ENCODE measurements at regions not wholly inside any gene's neighbourhood (a gene's known extent, or its start where the extent isn't known, plus 50 kb on each side); places are given as distances from the start of the nearest gene placed in this dataset.

DNA sequence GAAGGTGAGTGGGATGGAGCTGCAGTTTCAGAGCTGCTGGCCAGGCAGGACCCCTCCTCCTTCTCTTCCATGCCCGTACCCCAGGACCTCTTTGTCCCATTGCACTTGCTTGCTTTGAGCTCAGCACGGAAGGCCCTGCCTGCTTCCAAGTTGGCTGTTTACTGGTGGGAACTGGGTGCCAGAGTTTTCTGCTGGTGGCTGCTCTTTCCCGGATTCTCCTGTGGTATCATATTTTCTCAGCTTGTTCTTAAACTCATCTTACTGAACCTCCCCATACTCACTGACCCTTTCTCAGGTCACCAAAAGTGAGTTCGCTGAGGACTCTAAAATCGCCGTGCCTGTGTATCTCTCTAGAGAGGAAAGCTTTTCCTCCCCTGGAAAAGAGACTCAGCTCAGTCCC is 297.7 kb upstream of the TNP1 start:
- no peak for DNase-seq (ENCODE audit: extremely low read depth in 1 of 2, low read depth in 1 of 2)

GRCh38 chr2:217156801-217157200 is 296.9 kb upstream of the TNP1 start:
- no peak for DNase-seq (ENCODE audit: extremely low read depth in 1 of 2, low read depth in 1 of 2)

DNA sequence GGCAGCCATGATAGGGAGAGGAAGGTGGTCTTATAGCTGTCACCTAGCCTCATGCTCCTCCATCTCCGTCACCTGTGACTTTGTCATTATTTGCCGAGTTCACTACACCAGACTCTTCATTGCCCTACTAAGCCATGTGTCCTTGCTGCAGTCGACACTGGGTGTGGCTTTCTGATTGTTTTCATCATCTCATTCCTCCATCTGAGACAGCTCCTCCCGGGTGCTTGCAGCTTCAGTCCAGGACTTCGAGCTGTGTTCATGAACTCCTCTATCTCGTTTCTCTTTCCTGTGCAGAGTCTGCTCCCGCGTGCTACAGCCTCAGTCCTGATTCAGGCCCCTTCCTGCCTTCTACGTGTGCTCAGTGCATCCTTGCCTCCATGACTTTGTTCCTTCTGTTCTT is 295.1 kb upstream of the TNP1 start:
- no peak for DNase-seq (ENCODE audit: extremely low read depth in 1 of 2, low read depth in 1 of 2)

DNA sequence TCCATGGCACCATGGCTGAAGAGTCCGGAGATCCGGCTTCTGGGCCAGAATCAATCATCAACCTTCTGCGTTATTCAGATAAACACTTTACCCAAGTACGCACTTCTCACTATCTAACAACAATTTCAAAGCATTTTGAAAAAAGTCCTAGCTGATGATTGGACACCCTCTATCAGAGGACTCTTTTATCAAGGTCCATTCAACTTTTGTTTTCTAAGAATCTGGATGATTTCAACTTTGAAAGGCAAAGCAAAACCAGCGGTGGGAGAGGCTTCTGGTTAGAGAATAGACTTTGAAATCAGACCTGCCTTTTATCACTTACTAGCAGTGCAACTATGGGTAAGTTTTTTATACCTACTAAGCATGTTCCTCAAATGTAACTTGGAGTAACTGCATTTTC is 293.6 kb upstream of the TNP1 start:
- no peak for DNase-seq (ENCODE audit: extremely low read depth in 1 of 2, low read depth in 1 of 2)

DNA sequence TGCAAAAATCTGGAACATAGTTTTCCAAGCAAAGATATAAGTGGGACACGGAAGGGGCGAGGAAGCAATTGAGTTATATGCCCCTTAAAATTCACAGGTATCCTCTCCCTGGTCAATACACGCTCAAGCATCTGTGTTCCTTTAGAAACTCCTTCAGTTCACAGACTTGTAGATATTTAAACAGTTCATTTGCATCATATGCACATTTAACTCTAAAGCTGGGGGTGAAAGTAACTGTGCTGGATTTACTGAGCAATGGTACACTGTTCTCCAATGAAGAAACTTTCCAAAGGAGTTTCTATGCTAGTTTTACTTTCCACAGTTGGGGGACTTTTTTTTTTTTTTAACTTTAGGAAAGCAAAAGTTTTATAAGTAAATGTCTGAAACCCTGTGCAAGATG is 293.0 kb upstream of the TNP1 start:
- no peak for DNase-seq (ENCODE audit: extremely low read depth in 1 of 2, low read depth in 1 of 2)

DNA sequence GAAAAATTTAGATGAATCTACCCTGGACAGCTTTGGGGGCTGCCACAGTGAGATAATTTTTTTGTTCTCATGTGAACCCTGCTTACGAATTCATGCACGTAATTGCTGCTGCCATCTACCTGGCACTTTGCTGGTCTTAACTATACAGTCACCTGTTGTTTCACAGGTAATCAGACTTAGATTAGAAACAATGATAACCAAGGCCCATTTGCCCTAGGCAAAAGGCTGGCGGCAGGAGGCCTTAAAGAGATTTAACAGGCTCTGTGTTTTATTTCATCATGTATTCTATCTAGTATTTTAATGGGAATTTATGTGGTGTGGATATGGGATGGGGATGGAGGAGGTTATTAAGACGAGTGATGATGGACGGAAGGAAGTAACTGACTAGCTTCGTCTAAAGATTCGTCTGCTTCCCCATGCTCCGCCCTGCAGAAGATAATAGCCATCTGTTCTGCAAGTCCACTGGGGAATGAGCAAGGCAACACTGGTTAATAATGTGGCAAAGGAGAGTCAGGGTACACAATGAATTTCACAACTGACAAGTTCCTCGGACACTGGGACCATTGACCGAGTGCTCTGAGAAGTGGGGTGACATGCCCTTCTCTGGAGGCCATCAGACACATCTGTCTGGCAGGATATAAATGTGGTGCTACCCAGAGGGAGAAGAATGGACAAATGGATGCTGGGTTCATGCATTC is 291.8 kb upstream of the TNP1 start:
- no peak for DNase-seq (ENCODE audit: extremely low read depth in 1 of 2, low read depth in 1 of 2)

DNA sequence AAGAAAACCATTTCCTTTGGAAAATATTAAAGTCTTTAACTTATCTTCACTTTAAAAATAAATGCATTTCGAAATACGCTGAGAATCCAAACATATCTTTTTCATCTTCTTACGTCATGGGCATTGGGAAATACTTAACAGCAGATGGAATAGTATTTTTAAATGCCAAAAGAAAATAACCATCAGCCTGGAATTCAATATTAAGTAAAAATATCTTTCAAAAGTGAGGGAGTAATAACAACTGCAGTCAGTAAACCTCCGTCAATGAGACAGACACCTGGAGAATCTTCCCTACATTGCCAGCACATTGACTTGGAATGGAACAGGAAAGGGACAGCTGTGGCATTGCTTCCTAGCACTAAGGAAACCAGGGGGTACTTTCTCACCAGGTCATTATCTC is 290.4 kb upstream of the TNP1 start:
- DNase-seq (ENCODE audit: extremely low read depth in 1 of 2, low read depth in 1 of 2), result no peak

GRCh38 chr2:217149087-217149660 is 289.3 kb upstream of the TNP1 start:
- DNase-seq (ENCODE audit: extremely low read depth in 1 of 2, low read depth in 1 of 2), result no peak

DNA sequence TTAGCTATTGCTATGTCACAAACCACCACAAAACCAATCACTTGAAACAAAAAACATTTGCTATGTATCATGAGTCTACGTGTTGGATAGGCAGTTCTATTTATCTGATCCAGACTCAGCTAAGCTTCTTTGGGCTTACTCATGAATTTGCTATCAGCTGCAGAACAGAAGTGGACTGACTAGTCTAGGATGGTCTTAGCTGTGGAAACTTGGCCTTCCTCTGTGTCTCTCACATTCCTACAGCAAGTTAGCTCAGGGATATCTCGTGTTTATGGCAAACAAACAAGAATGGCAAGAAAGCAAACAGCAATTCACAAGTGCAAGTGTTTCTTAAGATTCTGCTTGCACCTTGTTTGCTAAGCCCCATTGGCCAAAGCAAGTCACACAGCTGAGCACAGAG is 288.0 kb upstream of the TNP1 start:
- no peak for DNase-seq (ENCODE audit: extremely low read depth in 1 of 2, low read depth in 1 of 2)

GRCh38 chr2:217146956-217147355 is 287.1 kb upstream of the TNP1 start:
- DNase-seq (ENCODE audit: extremely low read depth in 1 of 2, low read depth in 1 of 2), result no peak

DNA sequence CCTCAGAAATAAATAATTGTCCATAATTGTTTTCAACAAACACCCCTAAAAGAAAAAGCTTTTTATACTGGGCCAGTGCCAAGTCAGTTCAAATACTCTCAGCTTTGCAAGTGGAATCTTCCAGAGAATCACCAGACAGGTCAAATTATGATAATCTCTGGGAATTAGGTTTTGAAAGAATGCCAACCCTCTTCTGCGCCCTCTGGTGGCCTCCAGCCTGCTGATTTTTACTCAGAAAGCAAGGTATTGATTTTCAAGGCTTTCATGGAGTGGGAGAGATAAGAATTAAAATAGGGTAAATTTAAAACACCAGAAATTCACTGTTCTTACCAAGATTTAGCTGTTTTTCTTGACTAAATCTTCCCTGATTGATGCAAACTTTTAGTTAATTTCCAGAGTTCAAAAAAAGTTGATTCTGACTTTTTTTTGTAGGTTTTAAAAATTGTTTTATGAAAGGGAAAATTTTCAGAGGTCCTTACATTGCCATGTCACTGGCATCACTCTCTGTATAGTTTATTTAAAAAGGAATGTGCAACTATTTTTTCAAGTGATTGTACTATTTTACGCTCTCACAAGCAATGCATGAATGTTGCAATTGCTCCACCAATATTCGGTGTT is 282.9 kb upstream of the TNP1 start:
- no peak for DNase-seq (ENCODE audit: extremely low read depth in 1 of 2, low read depth in 1 of 2)

DNA sequence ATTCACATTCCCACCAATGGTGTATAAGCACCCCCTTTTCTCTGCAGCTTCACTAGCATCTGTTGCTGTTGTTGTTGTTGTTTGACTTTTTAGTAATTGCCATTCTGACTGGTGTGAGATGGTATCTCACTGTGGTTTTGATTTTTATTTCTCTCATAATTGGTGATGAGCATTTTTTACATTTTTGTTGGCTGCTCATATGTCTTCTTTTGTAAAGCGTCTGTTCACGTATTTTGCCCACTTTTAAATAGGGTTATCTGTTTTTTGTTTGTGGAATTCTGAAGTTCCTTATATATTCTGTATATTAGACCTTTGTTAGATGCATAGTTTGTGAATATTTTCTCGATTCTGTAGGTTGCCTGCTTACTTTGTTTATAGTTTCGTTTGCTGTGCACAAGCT is 278.4 kb upstream of the TNP1 start:
- no peak for DNase-seq (ENCODE audit: extremely low read depth in 1 of 2, low read depth in 1 of 2)

DNA sequence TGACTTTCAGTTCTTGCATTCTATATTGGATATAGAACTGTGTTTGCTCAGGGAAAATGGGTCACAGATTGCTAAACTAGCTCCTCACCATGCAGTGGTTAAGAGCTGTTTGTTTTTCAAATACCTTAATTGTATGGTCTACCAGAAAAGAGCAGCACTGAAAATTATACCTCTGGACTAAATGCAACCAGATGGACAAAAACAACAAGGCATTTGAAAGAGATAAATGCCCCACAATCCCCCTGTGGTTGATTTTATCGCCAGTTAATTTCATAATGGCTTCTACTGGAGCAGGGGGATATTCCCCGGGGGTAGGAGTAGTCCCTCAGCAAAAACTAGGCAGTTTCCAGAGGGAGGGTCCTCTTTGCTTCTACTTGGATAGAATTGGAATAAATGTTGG is 267.9 kb upstream of the TNP1 start:
- DNase-seq (ENCODE audit: extremely low read depth in 1 of 2, low read depth in 1 of 2), result no peak

DNA sequence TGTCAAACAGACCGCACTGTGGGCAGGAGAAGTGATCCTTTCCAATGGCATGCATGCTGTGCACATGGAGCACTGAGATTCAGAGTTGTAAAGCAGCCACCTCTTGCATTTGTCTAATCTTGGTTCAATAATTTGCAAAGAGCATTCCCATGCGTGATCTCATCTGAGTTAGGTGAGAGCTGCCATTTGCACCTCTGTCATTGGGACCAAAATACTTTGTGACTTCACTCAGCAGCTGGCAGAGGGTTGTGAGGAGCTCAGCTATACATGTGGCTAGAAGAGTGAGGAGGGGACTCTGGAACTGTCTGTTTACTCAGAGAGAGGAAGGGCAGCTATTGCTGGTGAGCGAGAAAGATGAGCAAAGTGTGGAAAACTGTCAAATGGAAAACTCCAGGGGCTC is 265.1 kb upstream of the TNP1 start:
- DNase-seq (ENCODE audit: extremely low read depth in 1 of 2, low read depth in 1 of 2), result no peak

DNA sequence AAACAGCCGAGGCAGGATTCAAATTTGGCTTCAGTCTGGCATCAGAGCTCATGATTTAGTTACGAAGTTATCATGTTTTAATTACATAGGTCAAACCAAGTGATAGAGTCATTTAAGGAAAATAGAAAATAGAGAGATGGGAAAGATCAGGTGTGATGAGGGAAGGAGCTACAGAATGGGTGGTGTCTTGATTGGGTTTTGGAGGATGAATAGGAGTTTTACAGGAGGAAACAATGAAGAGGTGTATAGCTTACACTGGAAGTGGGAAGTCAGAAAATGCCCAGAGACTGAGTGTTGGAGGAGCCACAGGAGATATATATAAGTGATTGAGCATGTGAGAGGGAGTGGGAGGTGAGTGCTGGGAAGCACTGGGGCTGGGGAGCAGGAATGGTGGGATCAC is 264.2 kb upstream of the TNP1 start:
- no peak for DNase-seq (ENCODE audit: extremely low read depth in 1 of 2, low read depth in 1 of 2)

GRCh38 chr2:217121565-217121964 is 261.7 kb upstream of the TNP1 start:
- DNase-seq (ENCODE audit: extremely low read depth in 1 of 2, low read depth in 1 of 2), result no peak

DNA sequence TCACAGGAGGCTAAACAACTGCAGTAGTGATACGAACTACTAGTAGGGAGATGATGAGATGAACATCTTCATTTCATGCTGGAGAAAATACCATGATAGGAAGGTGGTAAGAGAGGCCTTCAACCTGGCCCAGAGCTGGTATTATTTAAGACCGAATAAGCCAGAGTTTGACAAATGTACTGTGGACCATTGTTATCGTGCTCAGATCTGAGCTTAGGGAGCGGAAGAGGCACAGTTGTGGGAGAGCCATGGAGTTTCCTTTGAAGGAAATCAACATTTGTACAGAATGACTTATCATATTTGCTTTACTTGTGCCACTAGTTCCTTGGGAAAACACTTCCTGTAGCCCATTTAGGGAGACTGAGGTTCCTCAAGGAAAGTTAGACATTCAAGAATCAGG is 260.6 kb upstream of the TNP1 start:
- no peak for DNase-seq (ENCODE audit: extremely low read depth in 1 of 2, low read depth in 1 of 2)

DNA sequence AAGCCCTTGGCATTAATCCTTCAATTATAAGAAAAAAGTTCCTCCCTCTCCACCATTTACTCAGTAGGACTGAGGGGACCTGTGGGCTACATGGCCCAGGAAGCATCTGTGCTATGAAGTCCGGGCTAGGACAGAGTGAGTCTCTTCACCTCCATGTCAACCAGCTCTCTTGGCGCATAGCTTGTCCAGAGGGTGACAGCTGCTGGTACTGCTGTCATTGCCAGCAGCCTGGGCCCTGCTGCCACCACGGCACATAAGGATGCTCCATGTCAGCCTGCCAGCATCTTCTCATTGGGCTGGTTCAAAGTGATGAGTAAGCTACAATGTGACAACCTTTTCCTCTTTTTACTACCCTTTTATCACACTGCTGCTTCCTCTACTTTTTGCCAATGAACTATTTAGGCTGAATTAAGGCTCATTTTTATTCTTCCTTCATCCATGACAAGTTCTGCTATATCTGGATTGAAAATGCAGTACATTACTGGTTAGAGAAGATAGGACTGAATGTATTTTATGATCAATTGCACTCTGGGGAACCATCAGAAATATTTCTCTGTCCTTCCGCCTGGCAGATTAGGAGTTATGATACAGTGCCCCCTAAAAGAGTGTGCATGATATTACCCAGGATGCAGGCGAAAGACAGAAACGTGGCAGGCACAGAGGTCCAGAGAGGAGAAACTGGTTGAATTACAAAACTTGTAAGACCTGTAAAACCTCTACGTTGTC is 258.9 kb upstream of the TNP1 start:
- no peak for DNase-seq (ENCODE audit: extremely low read depth in 1 of 2, low read depth in 1 of 2)

- DNase-seq (ENCODE audit: extremely low read depth in 1 of 2, low read depth in 1 of 2), result no peak
Measured at GRCh38 chr2:217117523-217117922, 257.7 kb upstream of the TNP1 start.

DNA sequence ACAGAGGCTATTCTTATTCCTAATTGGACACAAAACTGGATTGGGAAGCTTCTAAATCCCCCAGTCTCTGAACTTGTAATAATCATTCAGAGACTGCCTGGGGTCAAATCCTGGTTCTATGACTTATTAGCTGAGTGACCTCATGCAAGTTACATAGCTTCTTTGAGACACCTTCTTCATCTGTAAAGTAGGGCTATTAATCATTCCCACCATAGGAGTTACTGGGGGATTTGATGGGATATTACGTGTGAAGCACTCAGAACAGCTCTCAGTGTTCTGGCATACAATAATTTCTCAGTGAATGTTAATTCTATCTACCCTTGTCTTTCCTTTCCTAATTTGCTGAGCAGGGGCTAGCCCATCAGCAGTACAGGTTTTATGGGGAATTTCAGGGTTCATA is 256.7 kb upstream of the TNP1 start:
- no peak for DNase-seq (ENCODE audit: extremely low read depth in 1 of 2, low read depth in 1 of 2)

GRCh38 chr2:217114117-217114516 is 254.3 kb upstream of the TNP1 start:
- DNase-seq (ENCODE audit: extremely low read depth in 1 of 2, low read depth in 1 of 2), result no peak

DNA sequence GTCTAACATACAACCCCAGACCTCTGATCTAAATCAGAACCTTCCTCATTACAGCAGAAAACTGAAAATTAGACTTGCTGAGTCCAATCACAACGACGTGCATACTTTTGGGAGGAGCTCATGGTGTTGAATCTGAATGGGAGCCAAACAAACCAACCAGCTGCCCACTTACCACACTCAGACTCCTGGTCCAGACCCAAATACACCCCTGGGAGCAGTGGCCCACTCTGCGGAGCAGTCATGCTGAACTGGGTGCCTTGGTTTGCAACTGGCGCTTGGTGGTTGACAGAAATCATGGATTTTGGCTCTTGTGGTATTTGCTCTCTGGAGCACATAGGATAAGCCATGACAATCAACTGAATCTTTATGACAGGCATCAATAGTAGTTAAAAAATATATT is 253.6 kb upstream of the TNP1 start:
- DNase-seq (ENCODE audit: extremely low read depth in 1 of 2, low read depth in 1 of 2), result no peak

Data from stimulated activated CD8-positive, alpha-beta memory T cell treated with anti-CD3 and anti-CD28 coated beads, Interleukin-7, amount 100 ng/mL, for 48 hours (primary cell).